ENCODE measurements at regions not wholly inside any gene's neighbourhood (a gene's known extent, or its start where the extent isn't known, plus 50 kb on each side); places are given as distances from the start of the nearest gene placed in this dataset.

DNA sequence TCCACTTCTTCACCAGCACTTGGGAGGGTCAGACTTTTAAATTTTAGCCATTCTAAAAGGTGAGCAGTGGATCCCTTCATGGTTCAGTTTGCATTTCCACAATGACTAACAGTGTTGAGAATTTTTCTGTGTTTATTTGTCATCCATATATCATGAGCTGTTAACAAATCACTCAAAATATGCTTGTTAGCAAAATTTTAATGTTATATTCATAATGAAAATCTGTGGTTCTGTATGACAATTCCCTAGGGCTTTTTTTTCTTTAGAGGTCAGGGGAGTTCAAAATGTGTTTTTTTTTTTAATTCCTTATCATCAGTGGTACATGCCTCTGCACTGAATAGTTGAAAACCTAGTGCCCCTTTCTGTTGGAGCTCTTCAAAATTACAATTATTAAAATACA lies 682.2 kb upstream of the ADGRL2 start:
- no peak for DNase-seq (ENCODE audit: low read depth in 2 of 2)

DNA sequence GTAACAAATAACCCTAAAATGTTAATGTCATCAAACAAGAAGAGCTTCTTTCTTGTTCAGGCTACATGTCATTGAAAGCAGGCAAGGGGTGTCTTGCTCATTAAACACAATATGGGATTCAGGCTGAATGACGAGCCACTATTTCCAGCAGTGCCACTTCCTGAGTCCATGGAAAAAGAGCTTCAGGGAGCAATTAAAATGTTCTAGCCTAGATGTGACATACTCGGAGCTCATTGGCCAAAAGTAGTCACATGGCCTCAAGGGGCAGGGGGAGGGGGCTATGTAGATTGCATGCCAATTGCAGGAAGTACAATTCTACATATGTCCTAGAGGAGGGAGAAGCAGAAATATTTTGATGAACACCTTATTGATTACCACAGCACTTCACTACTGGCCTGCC lies 685.3 kb upstream of the ADGRL2 start:
- peak in 1 of 2 donors; percentile 15 for DNase-seq (ENCODE audit: low read depth in 2 of 2)

DNA sequence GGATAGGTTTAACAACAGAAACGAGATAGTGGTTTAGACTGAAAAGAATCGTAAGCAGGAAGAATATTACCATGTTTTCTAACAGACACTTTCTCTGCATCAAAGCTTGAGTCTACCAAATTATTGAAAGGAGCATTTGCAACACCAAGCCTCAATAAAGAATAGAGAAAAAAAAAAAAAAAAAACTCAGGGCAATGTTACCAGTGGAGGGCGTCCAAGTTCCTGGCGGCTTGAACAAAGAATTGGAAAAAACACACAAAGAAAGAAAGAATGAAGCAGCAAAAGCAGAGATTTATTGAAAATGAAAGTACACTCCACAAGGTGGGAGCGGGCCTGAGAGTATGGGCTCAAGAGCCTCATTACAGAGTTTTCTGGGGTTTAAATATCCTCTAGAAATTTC lies 686.5 kb upstream of the ADGRL2 start:
- no peak for DNase-seq (ENCODE audit: low read depth in 2 of 2)

DNA sequence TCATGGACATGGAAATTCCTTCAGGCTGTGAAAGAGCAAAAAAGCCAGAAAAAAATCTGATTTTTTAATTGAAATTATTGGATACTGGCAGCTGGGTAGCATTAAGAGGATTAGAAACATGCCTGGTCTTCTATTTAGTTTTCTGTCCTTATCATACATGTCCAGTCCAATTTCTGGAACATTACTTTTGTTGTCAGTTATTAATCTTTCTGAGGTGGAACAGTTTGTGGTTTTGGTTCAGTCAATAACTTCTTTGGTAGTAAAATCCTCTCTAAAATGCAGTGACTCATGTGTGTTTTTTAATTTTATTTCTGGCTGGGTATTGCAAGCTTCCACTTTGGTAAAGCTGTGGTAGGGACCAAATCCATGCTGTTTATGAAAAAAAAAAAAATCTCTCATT lies 687.0 kb upstream of the ADGRL2 start:
- no peak for DNase-seq (ENCODE audit: low read depth in 2 of 2)

DNA sequence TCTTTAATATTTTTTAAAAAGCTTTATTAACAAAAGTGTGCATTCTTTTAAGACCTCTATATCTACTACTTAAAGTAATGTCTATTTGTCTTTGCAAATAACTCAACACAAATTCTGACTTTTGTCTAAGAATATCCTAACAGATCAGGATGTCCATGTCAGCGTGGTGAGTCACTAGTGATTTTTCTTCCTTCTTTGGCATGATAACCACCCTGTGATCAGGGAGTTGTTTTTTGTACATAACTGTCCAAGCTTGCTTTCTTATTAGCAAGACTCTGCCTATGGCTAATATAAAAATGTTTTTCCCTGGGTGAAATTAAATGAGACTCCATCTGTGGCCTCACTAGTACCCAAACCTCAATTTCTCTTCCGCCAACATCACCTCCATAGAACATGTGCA lies 688.9 kb upstream of the ADGRL2 start:
- DNase-seq (ENCODE audit: low read depth in 2 of 2): peak in 1 of 2 donors; percentile 33

DNA sequence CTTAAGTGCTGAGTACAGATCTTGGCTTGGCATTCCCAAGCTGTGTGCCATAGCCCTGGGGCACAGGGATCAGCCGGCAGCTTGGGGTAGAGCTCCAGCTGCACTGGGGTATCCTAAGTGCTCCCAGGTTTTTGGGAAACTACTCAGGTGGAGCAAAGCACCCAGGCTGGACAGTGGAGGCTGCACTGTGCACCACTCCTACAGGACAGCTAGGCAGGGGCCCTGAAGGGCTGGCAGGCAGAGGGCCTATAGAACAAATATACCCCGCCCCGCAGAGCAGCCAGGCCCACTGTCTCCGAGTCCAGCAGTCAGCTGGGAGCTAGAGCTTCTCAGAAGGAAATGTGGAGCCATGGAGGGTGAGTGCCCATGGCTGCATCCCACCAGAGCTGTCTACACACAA lies 691.7 kb upstream of the ADGRL2 start:
- DNase-seq (ENCODE audit: low read depth in 2 of 2): no peak

DNA sequence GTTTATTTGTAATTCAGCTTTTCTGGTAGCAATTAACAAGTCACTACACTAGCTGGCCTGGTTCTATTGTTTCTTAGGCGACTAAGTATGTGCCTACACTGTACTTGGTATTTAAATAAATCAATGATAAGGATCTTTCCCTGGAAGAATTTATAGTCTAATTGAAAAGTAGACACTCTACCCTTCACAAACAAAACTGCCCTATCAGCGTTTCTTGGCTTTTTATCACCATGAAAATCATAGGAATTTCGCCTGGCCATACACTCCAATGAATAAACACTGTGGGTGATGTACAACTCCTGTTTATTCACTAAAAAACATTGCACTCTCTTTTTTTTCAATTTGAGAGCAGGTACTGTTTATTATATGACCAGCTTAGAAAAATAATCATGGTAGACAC lies 702.9 kb upstream of the ADGRL2 start:
- DNase-seq (ENCODE audit: low read depth in 2 of 2): no peak

DNA sequence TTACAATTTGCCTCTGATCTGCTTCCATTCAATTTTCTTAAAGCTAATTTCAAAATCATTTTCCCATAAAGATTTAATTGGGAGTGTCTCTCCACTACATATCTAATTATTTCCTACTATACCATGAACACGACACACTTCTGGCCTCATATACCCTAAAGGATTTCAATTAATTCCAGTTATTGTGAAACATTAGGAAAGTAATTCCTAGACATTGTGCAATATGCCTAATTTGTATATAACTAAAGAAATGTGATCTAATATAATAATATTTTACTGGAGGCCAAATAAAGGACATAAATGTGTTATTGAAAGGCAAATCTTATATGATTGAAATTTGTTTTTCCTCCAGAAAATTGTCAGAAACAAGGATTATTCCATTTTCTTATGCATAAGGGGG lies 727.2 kb upstream of the ADGRL2 start:
- DNase-seq (ENCODE audit: low read depth in 2 of 2): no peak

DNA sequence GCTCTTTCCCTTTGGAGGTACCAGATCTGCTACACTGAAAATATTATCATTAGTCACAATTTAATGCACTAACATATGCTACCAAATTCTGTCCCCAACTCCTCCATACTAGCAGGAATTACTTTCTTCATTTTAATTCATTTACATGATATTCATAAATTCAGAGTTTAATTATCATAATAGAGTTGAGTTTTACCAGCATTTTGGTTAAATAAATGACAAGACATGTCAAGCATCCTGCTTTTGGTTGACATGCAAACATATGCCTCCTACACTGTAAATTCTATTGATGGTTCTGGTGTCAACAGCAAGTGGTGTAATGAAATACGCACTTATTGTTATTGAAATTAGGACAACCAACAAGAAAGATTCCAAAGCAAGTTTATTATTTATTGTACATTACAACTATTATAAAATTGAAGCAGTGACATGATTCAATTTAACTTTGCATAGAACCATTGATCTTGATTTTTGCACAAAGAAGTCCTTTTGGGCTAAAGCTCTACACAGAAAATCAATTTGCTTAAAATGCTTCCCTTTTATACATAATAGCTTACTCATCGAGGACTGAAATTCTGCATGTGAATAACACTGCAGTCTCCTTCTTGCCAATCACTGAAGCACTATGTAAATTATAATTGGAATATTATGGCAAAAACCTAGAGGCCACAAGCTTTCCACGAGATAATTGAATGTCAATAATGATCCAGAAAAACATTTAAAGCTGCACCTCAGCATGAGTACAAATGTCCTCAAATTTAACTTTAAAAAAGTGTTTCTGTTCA lies 728.6 kb upstream of the ADGRL2 start:
- DNase-seq (ENCODE audit: low read depth in 2 of 2): no peak

DNA sequence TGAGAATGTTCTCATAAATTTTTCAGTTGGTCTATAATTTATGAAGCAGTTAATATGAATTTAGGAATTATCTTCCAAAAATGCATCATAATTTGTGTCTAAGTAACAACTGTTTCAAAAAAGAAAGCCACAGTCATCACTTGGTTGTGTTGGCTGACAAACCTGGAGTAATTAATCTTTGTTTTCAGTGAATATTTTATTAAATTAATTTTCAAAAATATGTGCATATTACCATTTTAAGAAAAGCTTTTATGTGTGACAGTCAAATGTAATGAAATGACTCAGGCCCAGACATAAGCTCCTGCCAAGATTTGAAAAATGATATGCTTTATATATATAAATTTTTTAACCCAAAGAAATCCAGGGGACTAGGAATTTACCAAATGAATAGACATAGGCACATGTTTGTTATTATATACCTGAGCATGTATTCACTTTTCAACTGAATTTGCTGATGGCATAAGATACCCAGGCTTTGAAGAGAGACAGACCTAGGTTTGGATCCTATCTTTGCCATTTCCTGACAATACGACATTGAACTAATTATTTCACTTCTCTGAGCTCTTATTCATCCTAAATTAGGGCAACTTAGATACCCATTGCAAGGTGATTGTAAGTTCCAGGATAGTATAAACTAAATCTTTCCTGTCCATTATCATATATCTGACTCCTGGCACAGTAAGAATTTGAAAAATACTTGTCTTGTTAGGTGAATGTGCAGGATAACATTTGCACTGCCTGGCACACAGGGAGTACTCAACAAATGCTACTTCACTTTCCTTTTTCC lies 729.5 kb upstream of the ADGRL2 start:
- DNase-seq (ENCODE audit: low read depth in 2 of 2): no peak

DNA sequence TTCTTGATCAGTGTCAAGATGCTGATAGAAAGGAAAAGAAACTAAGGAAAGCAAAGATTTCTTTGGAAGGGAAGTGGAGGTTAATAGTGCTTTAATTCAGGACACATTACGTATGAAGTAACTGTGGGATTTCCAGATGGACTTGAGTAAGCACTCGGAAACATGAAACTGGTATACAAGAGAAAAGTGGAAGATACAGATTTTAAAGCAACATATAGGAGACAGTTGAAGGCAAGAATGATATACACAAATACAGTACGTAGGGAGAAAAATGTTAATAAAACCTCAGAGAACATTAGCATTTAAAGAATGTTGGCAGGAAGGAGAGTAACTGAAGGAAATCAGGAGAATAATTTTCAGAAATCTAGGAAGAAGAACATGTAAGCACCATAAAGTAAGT lies 730.9 kb upstream of the ADGRL2 start:
- no peak for DNase-seq (ENCODE audit: low read depth in 2 of 2)

DNA sequence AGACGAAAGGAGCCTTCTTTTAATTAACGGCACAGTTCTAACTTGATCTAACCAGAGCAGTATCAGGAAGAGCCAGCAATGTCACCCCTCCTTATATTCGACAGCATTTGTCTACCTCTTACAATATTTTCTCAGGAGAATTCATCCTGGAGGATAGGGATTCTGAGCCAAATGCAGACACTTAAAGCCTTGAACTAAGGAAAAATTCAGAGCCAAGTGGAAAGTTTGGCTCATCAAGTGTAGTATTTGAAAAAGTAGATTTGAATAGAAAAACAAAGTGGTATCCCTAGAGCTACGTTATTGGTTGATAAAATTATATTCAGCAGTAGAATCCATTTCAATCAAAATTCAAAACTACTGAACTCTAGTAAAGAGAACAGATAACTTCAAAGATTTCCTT lies 732.0 kb upstream of the ADGRL2 start:
- DNase-seq (ENCODE audit: low read depth in 2 of 2): no peak

DNA sequence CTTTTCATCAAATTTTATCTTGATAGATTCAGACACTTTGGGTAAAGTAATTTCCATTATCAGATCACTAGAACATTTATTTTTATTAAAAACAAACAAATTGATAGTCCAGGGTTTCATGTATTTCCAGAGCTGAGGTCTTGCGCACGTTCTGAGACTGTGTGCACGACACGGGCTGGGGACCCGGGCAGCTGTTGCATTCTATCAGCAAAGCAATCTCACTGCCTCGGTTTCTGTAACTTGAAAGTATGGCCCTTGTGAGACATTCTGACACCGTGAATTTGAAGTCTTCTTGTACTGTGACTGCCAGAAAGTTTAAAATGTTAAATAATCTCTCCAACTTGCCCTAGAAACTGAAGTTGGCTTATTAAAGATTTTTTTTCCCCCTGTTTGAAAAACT lies 746.9 kb upstream of the ADGRL2 start:
- DNase-seq (ENCODE audit: low read depth in 2 of 2): no peak

DNA sequence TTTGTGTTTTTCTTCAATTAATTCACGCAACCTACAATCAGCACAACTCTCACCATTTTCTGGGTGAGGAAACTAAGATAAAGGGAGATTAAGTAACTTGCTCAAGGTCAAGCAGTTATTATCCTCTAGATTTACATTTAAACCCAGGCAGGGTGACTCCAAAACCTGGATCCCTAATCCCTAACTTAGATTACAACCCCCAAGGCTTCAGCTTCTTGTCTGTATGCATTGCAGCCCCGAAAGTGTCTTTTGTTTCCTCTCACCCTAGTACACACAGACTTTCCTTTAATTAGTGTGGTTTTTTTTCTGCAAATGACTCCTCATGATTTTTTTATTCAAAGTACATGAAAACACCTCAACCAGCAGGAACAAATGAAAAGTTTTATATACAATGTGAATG lies 748.6 kb upstream of the ADGRL2 start:
- no peak for DNase-seq (ENCODE audit: low read depth in 2 of 2)

DNA sequence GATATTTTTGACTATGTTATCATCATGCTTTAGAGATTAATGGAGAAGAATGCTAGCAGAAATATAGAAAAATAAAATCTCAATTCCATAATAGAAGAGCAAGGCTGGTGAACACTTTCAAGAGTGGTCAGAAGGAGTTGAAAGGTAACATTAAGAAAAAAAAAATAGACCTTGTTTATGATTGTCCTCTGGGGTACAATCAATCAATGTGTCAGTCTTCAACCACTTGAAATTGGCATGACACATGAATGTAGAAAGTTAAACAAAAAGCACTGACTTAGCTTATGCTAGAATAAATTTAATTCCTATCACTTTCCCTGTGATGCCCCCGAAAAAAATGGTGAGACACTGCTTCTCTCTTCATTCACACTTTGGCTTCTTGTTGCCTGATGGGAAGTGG lies 750.3 kb upstream of the ADGRL2 start:
- DNase-seq (ENCODE audit: low read depth in 2 of 2): no peak

DNA sequence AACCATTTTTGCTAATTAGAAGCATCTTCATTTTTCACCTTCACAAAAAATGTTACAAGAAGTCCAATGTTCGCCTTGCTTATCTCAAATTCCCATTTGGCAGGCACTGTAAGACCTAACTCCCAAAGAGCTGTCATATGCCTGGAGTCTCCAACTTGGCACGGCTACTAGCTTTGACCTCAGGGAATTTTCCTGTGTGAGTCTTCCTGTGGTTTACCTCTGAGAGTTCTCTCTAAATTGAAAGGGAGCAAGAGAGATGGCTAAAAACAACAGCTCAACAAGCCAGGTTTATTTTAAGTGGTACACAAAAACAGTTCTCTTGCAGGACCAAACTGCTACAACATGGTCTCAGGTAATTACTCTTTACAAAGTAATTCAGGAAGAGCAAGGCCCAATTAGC lies 756.0 kb upstream of the ADGRL2 start:
- DNase-seq (ENCODE audit: low read depth in 2 of 2): no peak

DNA sequence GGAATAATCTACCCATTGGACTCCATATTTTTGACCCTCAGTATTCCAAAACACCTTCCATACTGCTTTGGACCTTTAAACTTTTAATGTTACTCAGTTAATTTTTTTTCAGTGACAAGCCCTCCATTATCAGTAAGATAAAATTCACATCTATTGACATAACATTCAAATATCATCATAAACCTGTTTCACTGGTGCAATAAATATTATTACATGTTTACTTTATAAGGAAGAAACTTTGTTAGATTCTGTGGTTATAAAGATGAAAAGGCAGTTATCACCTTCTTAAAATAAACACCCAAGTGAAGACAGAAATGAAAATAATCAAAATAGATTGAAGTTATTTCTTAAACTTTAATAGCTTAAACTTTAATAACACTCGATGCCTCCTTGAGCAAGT lies 758.5 kb upstream of the ADGRL2 start:
- DNase-seq (ENCODE audit: low read depth in 2 of 2): no peak

DNA sequence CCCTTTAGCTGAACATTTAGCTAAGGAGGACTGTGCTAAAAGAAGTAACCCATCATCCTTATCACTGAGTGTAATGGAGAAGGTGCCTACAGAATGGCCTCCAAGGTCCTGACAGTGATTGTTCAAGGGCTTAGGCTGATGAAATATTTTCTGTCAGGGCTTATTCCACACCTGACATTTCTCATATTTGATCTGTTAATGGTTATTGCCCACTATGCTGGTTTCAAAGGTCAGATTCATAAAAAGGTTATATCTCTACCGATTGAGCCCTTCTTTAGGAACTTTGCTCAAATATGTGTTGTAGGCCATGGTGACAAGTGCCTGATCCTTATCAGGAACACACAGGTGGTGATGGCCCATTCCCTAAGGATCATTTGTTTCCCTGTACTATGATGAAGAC lies 766.4 kb upstream of the ADGRL2 start:
- no peak for DNase-seq (ENCODE audit: low read depth in 2 of 2)

DNA sequence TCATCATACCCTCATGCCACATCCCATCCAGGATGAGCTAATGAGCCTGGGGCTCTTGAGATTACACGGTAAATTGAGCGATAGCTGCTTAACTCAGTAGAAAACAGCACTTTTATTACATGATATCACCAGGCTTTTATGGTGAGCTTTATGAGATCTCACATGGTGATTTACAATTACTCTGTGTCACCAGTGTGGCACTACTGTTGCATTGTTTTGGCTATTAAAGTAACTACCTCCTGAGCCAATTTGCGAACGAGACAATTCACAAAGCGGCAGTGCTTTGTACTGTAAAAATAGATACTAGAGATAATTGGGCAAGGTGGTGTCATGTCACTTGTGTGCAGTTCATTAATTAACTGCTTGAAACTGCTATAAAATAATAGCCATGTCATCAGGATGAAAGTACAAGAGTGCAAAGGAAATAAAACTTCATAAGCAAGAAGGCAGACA lies 767.7 kb upstream of the ADGRL2 start:
- no peak for DNase-seq (ENCODE audit: low read depth in 2 of 2)

DNA sequence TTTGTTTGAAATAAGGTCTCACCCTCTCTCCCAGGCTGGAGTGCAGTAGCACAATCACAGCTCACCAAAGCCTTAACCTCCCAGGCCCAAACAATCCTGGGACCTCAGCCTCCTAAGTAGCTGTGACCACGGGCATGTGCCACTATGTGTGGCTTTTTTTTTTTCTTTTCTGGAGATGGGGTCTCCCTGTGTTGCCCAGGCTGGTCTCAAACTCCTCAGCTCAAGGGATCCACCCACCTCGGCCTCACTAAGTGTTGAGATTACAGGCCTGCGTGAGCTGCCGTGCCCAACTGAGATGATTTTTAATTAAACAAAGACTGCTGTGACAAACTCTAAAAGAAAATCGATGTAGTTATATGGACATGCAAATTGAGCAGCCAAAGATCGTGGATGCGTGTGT lies 768.4 kb upstream of the ADGRL2 start:
- no peak for DNase-seq (ENCODE audit: low read depth in 2 of 2)

DNA sequence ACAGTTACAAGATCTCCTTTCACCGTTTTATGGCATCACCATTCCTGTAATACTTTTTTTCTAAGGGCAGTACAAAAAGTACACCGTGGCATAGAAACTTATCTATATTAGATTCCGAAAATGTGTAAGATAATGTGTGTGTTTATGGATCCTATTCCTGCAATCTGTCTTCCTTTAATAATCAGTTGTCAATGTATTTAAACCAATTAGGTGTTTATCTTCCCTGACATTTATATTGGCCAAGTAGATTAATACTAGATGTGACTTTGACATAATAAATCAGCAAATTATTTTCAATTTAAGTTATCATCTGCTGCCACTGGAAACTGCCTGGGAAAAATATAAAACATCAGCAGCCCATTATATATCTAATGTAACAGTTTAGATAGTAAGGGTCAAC lies 770.3 kb upstream of the ADGRL2 start:
- no peak for DNase-seq (ENCODE audit: low read depth in 2 of 2)

DNA sequence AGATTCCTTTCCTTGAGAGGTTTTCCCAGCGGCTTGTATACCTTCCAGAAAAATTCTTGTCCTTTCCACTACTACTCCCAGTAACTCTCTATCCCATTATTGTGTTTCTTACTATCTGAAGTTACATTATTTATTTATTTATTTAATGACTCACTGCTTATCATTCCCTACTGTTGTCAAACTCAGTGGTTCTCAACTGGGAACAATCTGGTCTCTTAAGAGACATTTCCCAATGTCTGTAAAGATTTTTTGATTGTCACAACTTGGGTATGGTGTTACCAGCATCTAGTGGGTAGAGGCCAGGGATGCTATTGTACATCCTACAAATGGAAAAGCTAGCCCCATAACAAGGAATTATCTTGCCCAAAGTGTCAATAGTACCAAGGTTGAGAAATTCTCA lies 771.5 kb upstream of the ADGRL2 start:
- no peak for DNase-seq (ENCODE audit: low read depth in 2 of 2)

DNA sequence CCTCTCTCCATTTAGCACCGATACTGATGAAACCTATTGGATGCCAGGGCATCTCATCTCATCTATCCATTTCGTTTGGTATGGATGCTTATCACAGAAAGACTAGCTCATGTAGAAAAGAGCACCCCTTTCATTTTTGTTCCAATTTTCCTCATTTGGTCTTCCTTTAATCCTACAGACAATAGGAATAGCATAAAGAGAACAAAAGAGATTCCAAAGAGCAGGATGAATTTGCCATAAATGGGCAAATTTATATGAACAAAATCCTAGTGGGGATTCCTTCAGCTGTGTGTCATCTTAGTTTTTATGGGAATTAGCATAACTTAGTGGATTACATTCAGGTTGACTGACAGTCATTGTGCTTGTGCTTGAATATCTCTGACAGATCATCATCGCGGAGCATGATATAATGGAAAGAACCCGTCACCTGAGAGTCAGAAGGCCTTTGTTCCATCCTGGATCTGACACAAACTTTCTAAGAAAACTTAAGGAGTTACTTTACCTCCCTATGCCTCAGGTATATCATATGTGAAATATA lies 777.5 kb upstream of the ADGRL2 start:
- no peak for DNase-seq (ENCODE audit: low read depth in 2 of 2)

Data from lung microvascular endothelial cell (primary cell).